ENCODE measurements at regions not wholly inside any gene's neighbourhood (a gene's known extent, or its start where the extent isn't known, plus 50 kb on each side); places are given as distances from the start of the nearest gene placed in this dataset.

GRCh38 chr9:1362845-1363244 is 312.7 kb downstream of the DMRT2 start:
- no peaks in the 10 kb centered on the region for H3K36me3 ChIP-seq (replicated peaks in 1 of 2; ENCODE audit: control insufficient read depth in 1 of 2, insufficient read depth in 2 of 2, low read length in 2 of 2)
- no peak overlapping the region for H2AFZ ChIP-seq (ENCODE audit: insufficient read depth, low read depth, low read length, poor library complexity, severe bottlenecking)
- Mint-ChIP-seq H3K27me3 (ENCODE audit: low read depth in 3 of 3) (no peaks in the 10 kb centered on the region), H3K27ac (no peak overlapping the region), H3K9me3 (peaks cover 0 to 8% (median 0%) of the 10 kb centered on the region in 7 donors), H3K4me1 (no peaks in the 10 kb centered on the region), H3K36me3 (no peaks in the 10 kb centered on the region), H3K4me3 (no peak overlapping the region)
- no peak for DNase-seq
- 85% methylated on average over 4 of the region's 6 CpGs for WGBS (ENCODE audit: insufficient coverage)
- no peak overlapping the region for H3K9ac ChIP-seq (ENCODE audit: insufficient read depth, low read length, poor library complexity, severe bottlenecking)
- H3K4me2 ChIP-seq (replicated peaks; ENCODE audit: extremely low read depth, low read length, poor library complexity, severe bottlenecking): no peak overlapping the region
- intact Hi-C loops (cut with micrococcal nuclease): no loop called here
- H3K27ac ChIP-seq (ENCODE audit: low read depth in 1 of 2, low read length in 2 of 2): no peak overlapping the region
- no peaks in the 10 kb centered on the region for H3K79me2 ChIP-seq (ENCODE audit: insufficient read depth, low read length)
- no peaks in the 10 kb centered on the region for H4K20me1 ChIP-seq (ENCODE audit: insufficient read depth, low read length)
- TF ChIP-seq, protein P1, sequence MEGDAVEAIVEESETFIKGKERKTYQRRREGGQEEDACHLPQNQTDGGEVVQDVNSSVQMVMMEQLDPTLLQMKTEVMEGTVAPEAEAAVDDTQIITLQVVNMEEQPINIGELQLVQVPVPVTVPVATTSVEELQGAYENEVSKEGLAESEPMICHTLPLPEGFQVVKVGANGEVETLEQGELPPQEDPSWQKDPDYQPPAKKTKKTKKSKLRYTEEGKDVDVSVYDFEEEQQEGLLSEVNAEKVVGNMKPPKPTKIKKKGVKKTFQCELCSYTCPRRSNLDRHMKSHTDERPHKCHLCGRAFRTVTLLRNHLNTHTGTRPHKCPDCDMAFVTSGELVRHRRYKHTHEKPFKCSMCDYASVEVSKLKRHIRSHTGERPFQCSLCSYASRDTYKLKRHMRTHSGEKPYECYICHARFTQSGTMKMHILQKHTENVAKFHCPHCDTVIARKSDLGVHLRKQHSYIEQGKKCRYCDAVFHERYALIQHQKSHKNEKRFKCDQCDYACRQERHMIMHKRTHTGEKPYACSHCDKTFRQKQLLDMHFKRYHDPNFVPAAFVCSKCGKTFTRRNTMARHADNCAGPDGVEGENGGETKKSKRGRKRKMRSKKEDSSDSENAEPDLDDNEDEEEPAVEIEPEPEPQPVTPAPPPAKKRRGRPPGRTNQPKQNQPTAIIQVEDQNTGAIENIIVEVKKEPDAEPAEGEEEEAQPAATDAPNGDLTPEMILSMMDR (IDR thresholded peaks at IDR 0.05): no peak
- H3K4me1 ChIP-seq (ENCODE audit: control insufficient read depth in 1 of 2, insufficient read depth in 2 of 2, low read length in 2 of 2): no peaks in the 10 kb centered on the region
- H3K27me3 ChIP-seq (ENCODE audit: control insufficient read depth in 2 of 2, insufficient read depth in 2 of 2, low read length in 2 of 2): no peaks in the 10 kb centered on the region
- H3K4me3 ChIP-seq (replicated peaks in 1 of 3; ENCODE audit: low read depth in 2 of 3, low read length in 3 of 3): no peak overlapping the region
- no peaks in the 10 kb centered on the region for H3K9me3 ChIP-seq (replicated peaks in 1 of 2; ENCODE audit: control insufficient read depth in 1 of 2, insufficient read depth in 1 of 2, low read length in 2 of 2)

- Histone ChIP-seq H3K36me3 (replicated peaks in 1 of 2; ENCODE audit: control insufficient read depth in 1 of 2, insufficient read depth in 2 of 2, low read length in 2 of 2) (no peaks in the 10 kb centered on the region), H3K4me3 (replicated peaks in 1 of 3; ENCODE audit: low read depth in 2 of 3, low read length in 3 of 3) (no peak overlapping the region), H3K27ac (ENCODE audit: low read depth in 1 of 2, low read length in 2 of 2) (no peak overlapping the region), H2AFZ (ENCODE audit: insufficient read depth, low read depth, low read length, poor library complexity, severe bottlenecking) (no peak overlapping the region), H3K9me3 (replicated peaks in 1 of 2; ENCODE audit: control insufficient read depth in 1 of 2, insufficient read depth in 1 of 2, low read length in 2 of 2) (no peaks in the 10 kb centered on the region), H3K79me2 (ENCODE audit: insufficient read depth, low read length) (no peaks in the 10 kb centered on the region), H4K20me1 (ENCODE audit: insufficient read depth, low read length) (no peaks in the 10 kb centered on the region), H3K27me3 (ENCODE audit: control insufficient read depth in 2 of 2, insufficient read depth in 2 of 2, low read length in 2 of 2) (no peaks in the 10 kb centered on the region), H3K4me2 (replicated peaks; ENCODE audit: extremely low read depth, low read length, poor library complexity, severe bottlenecking) (no peak overlapping the region), H3K9ac (ENCODE audit: insufficient read depth, low read length, poor library complexity, severe bottlenecking) (no peak overlapping the region), H3K4me1 (ENCODE audit: control insufficient read depth in 1 of 2, insufficient read depth in 2 of 2, low read length in 2 of 2) (no peaks in the 10 kb centered on the region)
- H3K4me3 Mint-ChIP-seq: no peak overlapping the region
- intact Hi-C loops (cut with micrococcal nuclease): no loop called here
- H3K4me1 Mint-ChIP-seq: no peaks in the 10 kb centered on the region
- TF ChIP-seq, protein P1 (IDR thresholded peaks at IDR 0.05): no peak
- H3K36me3 Mint-ChIP-seq: no peaks in the 10 kb centered on the region
- no peak overlapping the region for H3K27ac Mint-ChIP-seq
- H3K27me3 Mint-ChIP-seq (ENCODE audit: low read depth in 3 of 3): no peaks in the 10 kb centered on the region
- peaks cover 0 to 5% (median 0%) of the 10 kb centered on the region in 7 donors for H3K9me3 Mint-ChIP-seq
- no peak for DNase-seq
- WGBS (ENCODE audit: insufficient coverage): 40% methylated on average over 1 of the region's 2 CpGs
Observed at GRCh38 chr9:1366276-1366675, 316.1 kb downstream of the DMRT2 start.

All from CD14-positive monocyte (primary cell).